Endothelial cell of umbilical vein (primary cell): ENCODE measurements at regions not wholly inside any gene's neighbourhood (a gene's known extent, or its start where the extent isn't known, plus 50 kb on each side); places are given as distances from the start of the nearest gene placed in this dataset.

Source experiments
- CTCF ChIP-seq, 2 donors: IDR thresholded peaks; 1 replicate in 1 of 2; 2 replicates in 1 of 2; pipeline ENCODE4 v1.5.1; 2011; ENCODE audit warnings: low read length in 2 of 2, mild to moderate bottlenecking in 2 of 2, moderate library complexity in 2 of 2, control low read depth in 1 of 2, inconsistent platforms in 1 of 2, low read depth in 1 of 2; ENCODE audit not compliant: insufficient read depth in 1 of 2; ENCODE audit errors: extremely low read depth in 1 of 2
- EZH2 ChIP-seq: IDR thresholded peaks from 2 replicates; pipeline ENCODE4 v1.6.1; 2012; ENCODE audit warnings: borderline replicate concordance, low read depth, mild to moderate bottlenecking, moderate library complexity, low read length, inconsistent platforms; ENCODE audit not compliant: severe bottlenecking
- JUN ChIP-seq: IDR thresholded peaks from 2 replicates; pipeline ENCODE4 v1.6.1; 2011; ENCODE audit warnings: borderline replicate concordance, low read depth; ENCODE audit not compliant: insufficient read length, insufficient read depth
- MAX ChIP-seq: IDR thresholded peaks from 2 replicates; pipeline ENCODE4 v1.6.1; 2011; ENCODE audit not compliant: insufficient read depth, insufficient read length
- POLR2A ChIP-seq: IDR thresholded peaks from 2 replicates; pipeline ENCODE4 v1.6.1; 2012; ENCODE audit warnings: low read depth, mild to moderate bottlenecking, control low read depth, low read length
- POLR2AphosphoS5 ChIP-seq: IDR thresholded peaks from 2 replicates; pipeline ENCODE4 v1.6.1; 2012; ENCODE audit warnings: low read depth, mild to moderate bottlenecking, control low read depth, low read length, moderate library complexity; ENCODE audit not compliant: insufficient read depth

- no peak for TF ChIP-seq CTCF (IDR thresholded peaks at IDR 0.05; ENCODE audit: extremely low read depth in 1 of 2, insufficient read depth in 1 of 2, low read depth in 1 of 2, low read length in 2 of 2)
- no peak for TF ChIP-seq POLR2A
- TF ChIP-seq MAX, result no peak
- no peak for TF ChIP-seq EZH2
- no peak for TF ChIP-seq JUN
- TF ChIP-seq POLR2AphosphoS5, result no peak
Measured at GRCh38 chr4:62797221-62797620, 1597.1 kb downstream of the ADGRL3 start.
